ENCODE measurements at regions not wholly inside any gene's neighbourhood (a gene's known extent, or its start where the extent isn't known, plus 50 kb on each side); places are given as distances from the start of the nearest gene placed in this dataset.

GRCh38 chr4:95959633-95960032 lies 119.7 kb downstream of the PDHA2 start:
- TF ChIP-seq POLR2A (IDR thresholded peaks at IDR 0.05; ENCODE audit: low read depth, low read length) (no peak), POLR2AphosphoS5 (IDR thresholded peaks at IDR 0.05; ENCODE audit: low read depth, low read length) (no peak), TAF1 (IDR thresholded peaks at IDR 0.05; ENCODE audit: borderline replicate concordance, low read depth, low read length) (no peak)
